GM19328 (cell line): ENCODE measurements at regions not wholly inside any gene's neighbourhood (a gene's known extent, or its start where the extent isn't known, plus 50 kb on each side); places are given as distances from the start of the nearest gene placed in this dataset.
"Not testable (repeated sequence)": the region's sequence is repeated elsewhere in the genome, so short reads cannot be mapped to it uniquely, and the experiment has no call there.

Experiments used
- ATAC-seq: cut with Tn5 transposase; IDR thresholded peaks from one replicate; pipeline ENCODE4 v1.9.1; 2021; ENCODE audit warnings: mild to moderate bottlenecking, moderate library complexity; ENCODE audit not compliant: unreplicated experiment

DNA sequence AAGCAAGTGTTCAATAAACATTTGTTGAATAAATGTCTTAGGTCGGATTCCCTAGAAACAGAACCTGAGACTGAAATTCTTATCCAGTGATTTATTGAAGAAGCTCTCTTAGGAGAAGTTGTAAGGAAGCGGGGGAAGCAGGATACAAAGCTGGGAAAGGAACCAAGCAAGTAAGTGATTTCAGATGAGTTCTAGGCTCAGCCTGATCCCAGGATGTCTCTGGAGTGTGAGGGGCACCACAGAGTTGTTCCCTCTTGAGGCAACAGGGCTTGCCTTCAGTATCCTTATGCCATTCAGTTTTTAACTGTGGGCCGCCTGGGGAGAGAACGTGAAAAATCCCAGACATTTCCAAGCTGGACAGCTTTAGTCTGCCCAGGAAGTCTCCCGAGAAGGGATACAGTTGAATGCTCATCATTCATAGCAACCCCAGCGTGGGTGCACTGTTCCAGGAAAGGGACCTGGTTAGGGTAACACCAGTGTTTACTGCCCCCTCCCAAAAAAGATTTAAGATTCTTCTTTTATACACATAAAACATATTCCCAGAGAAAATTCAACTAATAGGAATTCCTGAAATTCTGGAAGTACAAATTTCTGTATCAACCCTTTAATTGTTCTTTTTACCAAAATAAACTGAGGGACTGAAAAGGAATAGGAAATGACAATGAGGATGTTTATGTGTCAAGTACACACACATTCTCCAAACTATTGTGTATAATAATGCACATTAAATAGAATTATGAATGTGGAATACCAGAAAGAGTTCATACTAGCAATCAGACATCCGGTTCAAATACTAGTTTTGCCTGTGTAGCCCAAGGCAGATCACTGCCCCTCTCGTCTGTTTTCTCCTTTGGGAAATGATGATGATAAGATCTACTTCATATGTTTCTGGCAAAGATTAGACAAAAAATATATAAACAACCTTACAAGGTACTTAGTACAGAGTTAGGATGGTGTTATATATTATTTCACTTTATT is 592.1 kb upstream of the CDH2 start:
- ATAC-seq: no peak

DNA sequence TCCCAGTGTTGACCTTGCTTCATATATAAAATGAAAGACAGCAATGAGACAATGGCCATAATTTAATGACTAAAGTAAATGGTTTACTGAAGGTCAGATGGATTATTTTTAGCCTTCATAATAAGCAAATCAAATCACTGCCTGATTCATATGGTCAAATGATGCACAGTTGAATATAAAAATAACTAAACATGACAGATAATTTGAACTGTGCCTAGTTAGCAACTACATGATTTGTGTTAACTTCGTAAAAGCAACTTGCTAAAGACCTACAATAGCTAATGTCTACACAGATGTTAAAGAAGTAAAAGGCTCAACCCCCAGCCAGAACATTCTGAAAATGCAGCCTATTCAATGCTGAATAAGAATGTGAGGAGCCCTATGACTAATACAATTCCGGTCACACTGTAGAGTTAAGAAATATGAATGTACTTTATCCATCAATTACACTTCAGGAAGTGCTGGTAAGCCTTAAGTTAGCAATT is 590.8 kb upstream of the CDH2 start:
- no peak for ATAC-seq

DNA sequence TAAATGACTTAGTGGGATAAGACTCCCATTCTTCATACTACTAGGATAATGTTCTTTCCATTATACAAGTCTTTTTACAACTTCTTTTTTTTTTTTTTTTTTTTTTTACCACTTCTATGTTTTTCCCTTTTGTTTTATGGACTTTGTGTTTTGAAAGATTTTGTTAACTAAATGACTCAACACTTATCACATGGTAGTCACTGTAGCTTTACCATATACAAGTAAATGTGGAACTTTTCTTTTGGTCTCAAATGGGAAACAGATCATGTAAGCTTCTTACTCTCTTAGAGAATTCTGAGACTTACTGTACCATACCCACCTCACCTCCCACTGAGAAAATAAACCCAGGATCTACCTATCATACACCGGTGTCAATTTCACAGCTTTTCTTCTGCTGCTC is 590.3 kb upstream of the CDH2 start:
- no peak for ATAC-seq

DNA sequence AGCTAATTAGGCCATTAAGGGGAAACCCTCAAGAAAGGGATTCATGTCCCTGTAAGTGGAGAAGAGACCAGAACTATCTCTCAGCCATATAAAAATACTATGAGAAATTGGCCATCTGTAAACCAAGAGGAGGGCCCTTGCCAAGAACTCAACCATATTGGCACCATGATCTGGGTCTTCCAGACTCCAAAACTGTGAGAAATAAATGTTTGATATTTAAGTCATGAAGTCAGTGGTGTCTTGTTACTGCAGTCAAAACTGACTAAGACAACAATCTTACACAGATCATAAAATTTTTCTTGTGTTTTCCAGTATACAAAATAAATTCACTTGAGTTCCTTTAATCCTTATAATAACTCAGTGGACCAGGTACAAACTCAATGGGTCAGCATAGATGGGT is 589.8 kb upstream of the CDH2 start:
- no peak for ATAC-seq

DNA sequence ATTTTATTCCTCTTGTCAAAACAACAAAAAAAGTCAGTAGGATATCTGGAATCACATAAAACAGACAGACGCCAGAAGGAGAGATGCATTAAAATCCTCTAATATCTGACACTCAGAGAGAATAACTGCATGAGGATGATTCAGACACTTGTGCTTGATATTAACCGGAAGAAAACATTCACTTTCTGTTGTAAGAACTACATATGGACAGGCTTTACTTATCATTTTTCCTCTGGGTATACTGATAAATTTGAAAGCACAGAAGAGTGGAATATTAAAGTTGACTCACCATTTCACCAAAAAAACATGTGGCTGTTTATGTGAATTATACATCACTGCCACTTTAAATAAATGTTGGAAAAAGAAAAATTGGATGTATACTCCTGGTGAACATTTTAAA is 589.1 kb upstream of the CDH2 start:
- ATAC-seq: no peak

DNA sequence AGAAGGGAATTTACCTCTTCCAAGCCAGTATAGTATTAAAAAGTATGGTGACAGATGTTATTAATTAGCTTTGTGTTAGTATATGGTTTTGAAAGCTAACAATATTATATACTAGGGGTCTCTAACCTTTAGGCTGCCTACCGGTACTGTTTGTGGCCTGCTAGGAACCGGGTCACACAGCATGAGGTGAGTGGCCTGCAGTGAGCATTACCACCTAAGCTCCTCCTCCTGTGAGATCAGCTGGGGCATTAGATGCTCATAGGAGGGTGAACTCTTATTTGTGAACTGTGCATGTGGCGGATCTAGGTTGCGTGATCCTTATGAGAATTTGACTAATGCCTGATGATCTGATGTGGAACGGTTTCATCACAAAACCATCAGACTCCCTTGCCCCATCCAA is 583.4 kb upstream of the CDH2 start:
- no peak for ATAC-seq

DNA sequence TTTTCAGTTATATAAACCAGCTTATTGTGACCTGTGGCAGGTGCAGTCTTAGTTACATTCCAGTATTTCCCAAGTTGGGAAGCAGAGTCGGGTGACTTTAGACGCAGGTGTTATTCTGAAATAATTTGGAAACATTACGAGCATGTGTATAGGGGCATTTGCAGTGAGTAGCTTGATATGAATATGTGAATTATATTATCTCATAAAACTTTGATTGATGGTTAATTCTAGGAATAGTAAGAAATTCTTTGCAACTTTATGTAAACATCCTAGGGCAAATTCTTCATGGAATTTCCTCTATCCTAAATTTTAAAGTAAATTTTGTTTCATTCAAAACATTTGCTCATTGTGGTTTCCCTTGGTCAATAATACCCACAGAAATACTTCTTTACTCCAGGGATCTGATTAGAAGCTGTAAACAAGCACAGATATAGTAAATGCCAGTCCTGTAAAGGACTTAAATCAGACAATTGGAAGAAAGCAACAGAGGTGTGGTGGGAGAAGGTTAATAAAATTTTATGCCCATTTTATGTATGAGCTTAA is 580.6 kb upstream of the CDH2 start:
- no peak for ATAC-seq

DNA sequence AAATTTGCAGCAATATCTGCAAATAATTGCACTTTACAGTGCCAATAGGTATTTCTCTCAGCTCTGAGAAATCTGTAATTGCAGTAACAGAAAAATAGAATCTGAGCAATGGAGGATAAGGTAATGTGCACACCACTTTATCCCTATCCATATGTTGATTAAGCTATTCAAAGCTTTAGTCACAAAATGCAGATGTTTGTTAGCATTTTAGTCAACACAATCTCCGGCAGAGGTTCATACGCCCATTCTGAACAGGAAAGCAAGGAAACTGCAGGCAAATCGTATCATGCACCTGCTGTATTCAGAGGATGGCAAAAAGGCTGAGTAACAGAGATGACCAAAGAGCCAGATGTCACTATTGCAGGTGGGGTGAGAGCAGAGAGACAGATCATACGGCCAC is 566.2 kb upstream of the CDH2 start:
- no peak for ATAC-seq

DNA sequence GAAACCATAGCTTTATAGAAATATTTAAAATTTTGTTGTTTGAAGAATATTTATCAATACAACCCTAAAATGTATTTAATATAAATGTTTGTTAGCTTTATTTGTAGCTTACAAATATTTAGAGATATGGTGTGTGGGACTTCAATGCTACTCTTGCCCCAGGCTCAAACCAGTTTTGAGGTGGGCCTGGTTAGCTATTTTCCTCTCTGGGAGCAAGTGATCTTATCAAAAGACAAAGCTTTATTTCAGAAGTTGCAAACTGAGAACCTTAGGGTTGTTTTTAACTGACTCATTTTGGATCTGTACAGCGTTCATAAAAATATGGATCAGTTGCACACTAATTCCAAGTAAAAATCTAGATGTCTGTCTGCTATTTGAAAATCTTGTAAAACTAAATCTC is 563.6 kb upstream of the CDH2 start:
- ATAC-seq: no peak

DNA sequence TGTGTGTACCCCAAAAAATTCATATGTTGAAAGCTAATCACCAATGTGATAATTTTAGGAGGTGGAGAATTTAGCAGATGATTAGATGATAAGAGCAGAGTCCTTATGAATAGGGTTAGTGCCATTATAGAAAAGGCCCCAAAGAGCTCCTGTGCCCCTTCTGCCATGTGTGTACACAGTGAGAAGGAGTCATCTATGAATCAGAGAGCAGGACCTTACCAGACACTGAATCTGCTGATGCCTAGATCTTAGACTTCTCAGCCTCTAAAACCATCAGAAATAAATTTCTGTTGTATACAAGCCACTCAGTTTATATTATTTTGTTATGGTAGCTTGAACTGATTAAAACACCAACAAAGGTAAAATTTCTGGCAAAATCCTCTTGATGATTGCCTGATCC is 560.0 kb upstream of the CDH2 start:
- no peak for ATAC-seq

DNA sequence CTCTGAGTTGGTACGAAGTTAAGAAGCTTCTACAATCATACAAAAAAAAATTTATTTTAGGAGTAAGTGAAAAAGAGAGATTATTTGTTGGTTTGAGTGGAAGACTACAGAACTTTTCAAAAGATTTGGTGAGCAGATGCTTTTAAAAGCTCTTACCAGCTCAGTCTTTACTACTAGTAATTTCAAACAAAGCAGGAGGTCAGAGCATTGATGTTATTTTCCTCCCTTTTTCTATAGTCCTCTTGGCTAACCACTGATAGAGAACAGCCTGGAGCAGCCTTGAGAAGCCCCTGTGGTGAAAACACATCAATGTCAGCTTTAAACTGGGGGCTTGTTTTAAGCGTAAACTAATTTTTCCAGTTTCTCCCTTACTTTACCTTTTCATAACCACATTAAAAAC is 559.3 kb upstream of the CDH2 start:
- no peak for ATAC-seq

DNA sequence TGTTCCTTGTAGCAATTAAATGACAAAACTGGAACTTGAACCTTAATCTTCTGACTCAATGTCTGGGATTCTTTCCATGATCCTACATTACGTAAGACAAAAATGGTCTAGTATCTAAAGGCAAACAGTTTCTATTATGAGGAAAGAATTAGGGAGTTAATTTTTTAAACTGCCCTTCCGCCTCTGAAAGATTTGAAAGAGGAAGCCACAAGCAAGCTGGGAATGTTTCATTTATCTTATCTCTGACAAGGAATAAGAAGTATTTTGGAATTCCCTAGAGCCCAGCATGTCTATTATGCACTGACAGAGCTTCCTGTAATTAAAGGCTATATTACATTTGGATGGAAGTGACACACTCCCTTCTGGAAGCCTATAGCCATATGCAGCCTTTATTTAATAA is 558.8 kb upstream of the CDH2 start:
- no peak for ATAC-seq

DNA sequence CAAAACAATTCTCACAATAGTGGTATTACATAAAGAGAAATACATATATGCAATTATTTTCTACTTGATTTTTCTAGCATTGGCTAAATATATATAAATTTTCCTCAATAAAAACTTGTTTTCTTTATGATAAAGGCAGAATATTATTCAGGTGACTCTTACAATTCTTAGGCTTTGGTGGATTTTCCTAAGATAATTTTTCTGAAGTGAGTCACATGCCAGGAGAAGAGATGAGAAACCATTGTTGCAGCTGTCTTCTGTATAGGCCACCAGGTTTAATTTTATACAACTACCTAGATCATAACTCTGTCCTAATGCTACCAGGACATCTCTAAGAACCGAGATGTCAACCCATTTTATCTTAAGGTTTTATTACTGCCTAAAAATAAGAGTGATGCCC is 552.4 kb upstream of the CDH2 start:
- ATAC-seq: no peak

DNA sequence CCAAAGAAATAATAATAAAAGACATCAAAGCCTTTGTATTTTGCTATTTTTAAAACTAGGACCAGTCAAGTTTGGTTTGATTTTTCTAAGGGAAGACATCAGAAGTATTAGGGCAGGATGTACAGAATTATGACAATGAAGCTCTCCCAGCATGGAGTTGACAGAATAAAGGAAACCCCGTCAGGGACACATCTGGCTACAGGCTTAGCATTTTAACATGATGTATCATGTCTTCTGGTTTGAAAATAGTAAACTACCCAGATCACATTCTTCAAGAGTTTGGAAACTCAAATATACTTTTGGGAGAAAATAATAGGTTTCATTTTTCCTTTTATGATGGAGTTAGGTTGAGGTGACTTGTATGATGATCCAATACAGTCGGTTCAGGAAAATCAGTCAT is 552.0 kb upstream of the CDH2 start:
- ATAC-seq: no peak

DNA sequence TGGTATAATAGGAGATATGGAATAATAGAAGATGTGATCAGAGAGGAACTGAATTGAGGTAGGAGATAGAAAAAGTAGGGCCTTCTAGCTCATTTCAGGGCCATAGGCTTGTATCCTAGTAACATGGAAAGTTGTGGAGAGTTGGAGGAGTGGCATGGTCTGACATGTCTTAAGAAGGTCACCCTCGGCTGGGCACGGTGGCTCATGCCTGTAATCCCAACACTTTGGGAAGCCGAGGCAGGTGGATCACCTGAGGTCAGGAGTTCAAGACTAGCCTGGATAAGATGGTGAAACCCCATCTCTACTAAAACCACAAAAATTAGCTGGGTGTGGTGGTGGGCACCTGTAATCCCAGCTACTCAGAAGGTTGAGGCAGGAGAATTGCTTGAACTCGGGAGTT is 550.3 kb upstream of the CDH2 start:
- ATAC-seq: not testable (repeated sequence)

DNA sequence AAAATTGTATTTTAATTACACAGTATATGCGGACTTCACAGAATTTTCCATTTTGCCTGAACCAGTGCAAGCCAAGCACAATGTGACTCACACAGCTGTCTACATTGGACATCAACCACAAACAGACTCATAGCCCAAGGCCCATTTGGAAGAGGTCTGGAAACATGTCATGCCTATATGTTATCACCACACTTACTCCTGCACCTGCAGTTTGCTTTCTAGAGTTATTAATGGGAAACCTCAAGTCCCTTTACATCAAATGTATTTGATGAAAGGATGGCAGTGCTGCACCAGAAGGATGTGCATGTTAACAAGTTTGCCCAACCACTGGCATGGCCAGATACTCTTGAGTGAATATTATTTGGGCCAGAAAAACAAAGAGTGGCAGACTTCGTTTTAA is 548.9 kb upstream of the CDH2 start:
- no peak for ATAC-seq

DNA sequence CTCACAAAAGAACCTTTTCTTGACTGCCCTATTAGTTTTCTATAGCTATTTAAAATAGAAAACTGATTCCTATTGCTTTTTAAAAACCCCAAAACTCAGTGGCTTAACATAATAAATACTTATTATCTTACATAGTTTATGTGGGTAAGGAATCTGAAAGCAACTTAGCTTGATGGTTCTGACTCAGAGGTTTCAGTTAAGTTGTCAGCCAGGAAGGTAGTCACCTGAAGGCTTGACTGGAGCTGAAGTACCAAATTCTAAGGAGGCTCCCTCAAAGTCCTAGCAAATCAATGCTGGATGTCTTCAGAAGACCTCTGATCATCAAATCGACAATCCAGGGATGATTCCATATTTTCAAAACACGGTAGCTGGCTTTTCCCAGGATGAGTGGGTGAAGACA is 546.6 kb upstream of the CDH2 start:
- ATAC-seq: no peak

DNA sequence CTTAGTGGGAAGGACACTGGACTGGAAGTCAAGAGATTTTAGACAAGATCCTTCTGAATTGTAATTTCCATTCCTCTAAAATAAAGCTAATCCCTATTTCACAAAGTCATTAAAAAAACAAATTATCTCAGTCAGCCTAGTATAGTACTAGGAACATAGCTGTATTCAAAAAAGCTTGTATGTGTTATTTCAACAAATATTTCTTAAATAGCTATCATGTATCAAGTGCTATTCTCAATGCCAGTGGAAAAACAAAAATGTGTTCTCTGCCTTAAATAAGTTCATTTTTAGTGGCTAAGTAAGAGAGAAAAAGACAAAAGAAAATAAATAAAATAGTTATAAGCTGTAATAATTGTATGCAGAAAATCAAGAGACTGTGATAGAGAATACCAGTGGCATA is 541.8 kb upstream of the CDH2 start:
- ATAC-seq: no peak

DNA sequence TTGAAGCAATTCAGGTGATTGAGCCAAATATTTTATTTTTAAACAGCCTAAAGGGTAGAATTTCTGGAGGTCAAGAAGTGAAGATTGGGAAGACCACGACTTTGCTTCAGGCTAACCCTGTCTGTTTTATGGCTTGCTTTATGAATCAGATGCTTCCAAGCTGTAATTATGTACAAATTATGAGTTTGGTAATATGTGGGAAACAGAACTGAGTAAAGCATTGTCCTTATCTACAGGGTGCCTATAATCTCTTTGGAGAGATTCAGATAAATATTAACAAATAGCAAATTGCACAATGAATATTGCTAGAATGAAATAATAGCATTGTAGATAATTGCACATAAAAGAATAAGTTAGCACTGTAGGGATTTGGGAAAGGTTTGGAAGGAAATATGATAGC is 539.4 kb upstream of the CDH2 start:
- ATAC-seq: no peak

DNA sequence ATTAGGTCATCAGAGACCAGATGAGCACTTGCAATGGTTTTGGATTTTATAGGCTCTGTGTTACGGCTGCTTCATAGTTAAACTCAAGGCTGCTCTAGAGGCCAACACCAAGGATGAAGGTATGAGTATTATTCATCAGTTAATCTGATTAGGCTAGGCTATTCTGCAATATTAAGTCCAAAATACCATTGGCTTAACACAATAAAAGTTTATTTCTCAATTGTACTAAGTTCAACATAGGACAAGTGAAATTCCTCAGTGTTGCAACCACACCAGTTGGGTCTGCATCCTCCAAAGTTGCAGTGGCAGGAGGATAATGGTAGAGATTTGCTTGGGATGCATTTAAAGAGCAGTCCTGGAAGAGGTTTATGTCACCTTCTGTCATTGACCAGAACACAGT is 538.3 kb upstream of the CDH2 start:
- no peak for ATAC-seq

DNA sequence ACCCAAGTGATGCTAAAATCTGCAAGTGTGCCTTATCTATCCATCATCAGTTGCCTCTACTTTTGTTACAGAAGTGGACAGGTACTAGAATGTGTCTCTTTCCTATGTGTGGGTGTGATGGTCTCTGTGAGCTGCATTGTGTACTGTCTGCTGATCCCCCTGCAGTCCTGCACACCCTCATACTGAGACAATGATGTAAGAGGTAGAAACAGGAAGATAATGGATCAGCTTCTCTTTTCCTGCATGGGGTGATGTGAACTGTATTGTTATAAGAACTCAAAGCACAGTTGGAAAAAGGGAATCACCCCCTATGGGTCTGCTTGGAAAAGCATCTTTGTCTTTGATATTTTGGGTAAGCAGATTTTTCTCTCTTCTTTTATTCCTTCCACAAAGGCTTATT is 537.6 kb upstream of the CDH2 start:
- ATAC-seq: no peak

DNA sequence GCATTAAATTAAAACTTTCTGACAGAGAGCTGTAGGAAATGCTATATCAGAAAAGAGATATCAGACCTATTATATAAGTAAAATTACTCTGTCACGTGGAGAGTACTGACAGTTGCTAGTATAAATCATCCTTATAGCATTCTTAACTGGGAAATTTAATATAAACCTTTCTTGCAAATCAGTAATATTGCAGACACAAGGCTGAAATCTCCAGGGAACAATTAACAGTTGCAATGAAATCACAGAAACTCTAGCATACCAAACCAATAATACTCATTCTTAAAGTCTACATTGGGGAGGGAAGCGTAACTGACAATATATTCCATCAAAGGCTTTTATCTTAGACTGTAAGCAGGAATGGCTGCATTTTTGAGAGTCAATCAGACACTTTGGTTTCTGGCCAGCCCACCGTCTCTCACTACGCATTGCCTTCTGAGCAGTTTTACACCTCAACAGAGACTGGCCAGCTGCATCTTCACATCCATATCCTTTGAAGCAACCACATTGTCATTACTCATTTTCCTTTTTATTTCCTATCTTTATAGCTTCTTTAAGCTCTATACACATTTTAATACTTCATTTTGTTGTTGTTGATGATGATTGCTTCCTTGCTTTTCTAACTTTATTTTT is 536.0 kb upstream of the CDH2 start:
- ATAC-seq: no peak
